HUES64 (cell line): ENCODE measurements at regions not wholly inside any gene's neighbourhood (a gene's known extent, or its start where the extent isn't known, plus 50 kb on each side); places are given as distances from the start of the nearest gene placed in this dataset.

Experiments
- H3K27ac ChIP-seq: 2 replicates; pipeline ENCODE4 v1.7.0; 2013; ENCODE audit warnings: low read depth, low read length, inconsistent platforms
- H3K27me3 ChIP-seq: 2 replicates; pipeline ENCODE4 v1.6.1; 2013; ENCODE audit warnings: mild to moderate bottlenecking, low read length; ENCODE audit not compliant: insufficient read depth
- H3K36me3 ChIP-seq: 2 replicates; pipeline ENCODE4 v1.6.1; 2013; ENCODE audit warnings: mild to moderate bottlenecking, low read length; ENCODE audit not compliant: insufficient read depth
- H3K4me1 ChIP-seq: 2 replicates; pipeline ENCODE4 v1.6.1; 2013; ENCODE audit warnings: mild to moderate bottlenecking, low read length, moderate library complexity; ENCODE audit not compliant: insufficient read depth
- H3K4me3 ChIP-seq: 2 replicates; pipeline ENCODE4 v1.5.1; 2013; ENCODE audit warnings: mild to moderate bottlenecking, low read length, moderate library complexity
- H3K9ac ChIP-seq: 2 replicates; pipeline ENCODE4 v1.6.1; 2013; ENCODE audit warnings: mild to moderate bottlenecking, low read depth, low read length
- H3K9me3 ChIP-seq: 2 replicates; pipeline ENCODE4 v1.6.1; 2013; ENCODE audit warnings: low read depth, low read length; ENCODE audit not compliant: insufficient read depth
- WGBS: fragments of 150-250, 120-280 bp; methylation state at CpG from one replicate; pipeline ENCODE4 v1.1.7; 2013; ENCODE audit warnings: missing lambda C conversion rate; 5-methylcytosine and 5-hydroxymethylcytosine counted together

DNA sequence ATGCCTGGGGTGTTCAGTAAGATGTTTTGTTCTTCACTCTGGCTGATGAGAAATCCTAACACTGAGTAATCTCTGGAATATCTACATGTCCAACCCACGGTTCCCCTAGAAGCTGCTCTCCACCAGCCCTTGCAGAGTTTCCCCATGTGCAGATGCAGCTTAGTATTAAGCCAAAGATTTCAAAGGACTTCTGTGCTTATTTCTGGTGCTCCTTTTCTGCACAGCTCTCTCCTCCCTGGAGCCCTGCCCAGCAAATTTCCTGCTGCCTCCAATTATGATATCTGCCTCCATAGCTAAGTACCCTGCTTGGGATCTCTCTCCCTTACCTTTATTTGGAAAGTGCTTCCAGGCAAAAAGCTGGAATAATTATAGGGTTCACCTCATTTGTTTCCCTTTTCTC lies 949.3 kb downstream of the BCL11A start:
- Histone ChIP-seq H3K27ac (no peak overlapping the region), H3K9me3 (peaks cover 9% of the 10 kb centered on the region; the same call in 1 of the 2 replicates), H3K36me3 (no peaks in the 10 kb centered on the region), H3K27me3 (no peaks in the 10 kb centered on the region), H3K4me3 (no peak overlapping the region), H3K9ac (no peak overlapping the region), H3K4me1 (no peaks in the 10 kb centered on the region)
- WGBS: 94% methylated on average over 1 of the region's 1 CpG

DNA sequence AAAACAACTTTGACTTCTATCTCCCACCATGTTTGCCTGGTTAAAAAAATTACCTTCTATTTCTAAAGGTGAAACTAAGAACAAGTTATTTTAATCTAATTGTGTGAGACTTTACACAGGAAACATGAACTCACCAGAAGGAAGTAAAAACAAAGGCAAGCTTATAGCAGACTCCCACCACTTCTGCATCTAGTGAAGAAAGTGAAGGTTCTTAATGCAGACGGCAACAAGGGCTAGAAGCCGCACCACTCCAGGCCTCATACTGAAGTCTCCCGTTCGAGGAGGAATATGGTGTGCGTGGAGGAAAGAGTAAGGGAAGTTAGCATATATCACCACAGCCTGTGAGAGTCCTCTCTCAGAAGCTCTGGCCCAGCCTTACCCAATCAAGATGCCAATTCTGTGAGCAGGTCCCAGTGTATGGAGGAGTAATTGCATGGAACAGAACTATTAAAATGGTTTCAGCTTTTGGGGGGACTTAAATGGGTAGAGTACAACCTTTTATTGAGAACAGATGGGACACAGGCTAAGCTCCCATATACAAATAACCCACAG lies 958.7 kb downstream of the BCL11A start:
- 97% methylated on average over 5 of the region's 5 CpGs for WGBS
- no peak overlapping the region for H3K27ac ChIP-seq
- H3K4me1 ChIP-seq: no peaks in the 10 kb centered on the region

DNA sequence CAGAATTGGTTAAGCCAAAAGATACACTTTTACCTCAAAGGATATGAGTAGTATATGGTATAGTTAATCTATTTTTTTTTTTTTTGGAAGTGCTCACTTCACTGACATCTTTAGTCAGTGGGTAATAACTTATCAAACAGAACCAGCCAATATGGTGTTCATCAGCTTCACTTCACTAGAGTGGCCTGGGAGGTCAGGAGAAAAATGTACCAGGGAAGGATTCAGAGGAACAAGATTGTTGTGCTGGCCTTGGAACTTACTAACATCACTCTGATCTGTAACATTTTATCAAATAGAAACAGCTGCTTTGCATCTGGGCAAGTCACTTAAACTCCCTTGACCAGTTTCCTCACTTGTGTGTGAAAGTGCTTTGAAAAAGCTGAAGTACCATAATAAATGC lies 962.7 kb downstream of the BCL11A start:
- H3K9ac ChIP-seq: no peak overlapping the region
- H3K4me1 ChIP-seq: no peaks in the 10 kb centered on the region
- no peaks in the 10 kb centered on the region for H3K27me3 ChIP-seq
- H3K36me3 ChIP-seq: no peaks in the 10 kb centered on the region
- no peaks in the 10 kb centered on the region for H3K9me3 ChIP-seq
- H3K27ac ChIP-seq: no peak overlapping the region
- no peak overlapping the region for H3K4me3 ChIP-seq

More for the DNA sequence above, 958.7 kb downstream of the BCL11A start:
- no peaks in the 10 kb centered on the region for H3K9me3 ChIP-seq
- H3K4me3 ChIP-seq: no peak overlapping the region
- no peak overlapping the region for H3K9ac ChIP-seq
- H3K36me3 ChIP-seq: no peaks in the 10 kb centered on the region
- H3K27me3 ChIP-seq: no peaks in the 10 kb centered on the region

DNA sequence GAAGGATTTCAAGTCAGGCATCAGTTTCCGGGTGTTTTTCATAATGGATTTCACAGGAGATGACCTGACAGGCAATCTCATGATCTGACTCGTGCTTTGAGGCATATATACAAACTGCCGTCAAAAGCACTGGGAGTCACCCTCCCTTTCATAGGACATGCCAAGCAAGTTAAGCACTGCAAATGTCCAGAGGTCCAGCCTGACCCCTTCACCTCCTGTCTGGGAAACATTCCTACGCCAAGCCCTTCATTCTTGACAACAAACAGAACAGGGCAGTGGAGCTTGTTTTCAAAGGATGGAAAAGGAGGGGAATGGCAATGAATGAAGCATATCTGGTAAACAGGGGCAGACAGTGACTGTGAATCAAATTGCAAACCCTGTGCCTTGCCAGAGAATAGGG lies 963.6 kb downstream of the BCL11A start:
- no peaks in the 10 kb centered on the region for H3K36me3 ChIP-seq
- 0 out of 2 replicates have a peak, but pooled peaks cover 4% of the 10 kb centered on the region for H3K4me1 ChIP-seq
- 90% methylated on average over 3 of the region's 4 CpGs for WGBS
- H3K9me3 ChIP-seq: no peaks in the 10 kb centered on the region
- H3K27me3 ChIP-seq: no peaks in the 10 kb centered on the region
- no peak overlapping the region for H3K9ac ChIP-seq
- H3K4me3 ChIP-seq: no peak overlapping the region
- no peak overlapping the region for H3K27ac ChIP-seq

DNA sequence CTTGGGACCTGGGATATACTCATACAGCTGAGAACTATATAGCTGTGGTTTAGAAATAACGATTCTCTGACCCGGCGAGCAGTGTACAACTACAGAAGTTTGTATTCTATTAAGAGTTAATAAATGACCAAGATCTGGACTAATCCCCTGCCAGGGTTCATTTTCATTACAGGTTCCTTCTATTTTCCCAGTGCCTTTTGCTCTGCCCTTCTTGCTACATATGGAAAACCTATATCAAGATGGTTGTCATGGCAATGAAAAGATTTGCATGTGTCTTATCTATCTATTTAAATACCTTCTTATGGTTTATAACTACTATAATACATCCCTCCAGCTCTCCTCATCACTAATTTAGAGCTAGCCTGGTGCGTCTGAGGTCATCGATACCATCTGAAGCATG lies 965.2 kb downstream of the BCL11A start:
- 0 out of 2 replicates have a peak, but pooled peaks cover 4% of the 10 kb centered on the region for H3K4me1 ChIP-seq
- H3K36me3 ChIP-seq: no peaks in the 10 kb centered on the region
- H3K9me3 ChIP-seq: no peaks in the 10 kb centered on the region
- H3K4me3 ChIP-seq: no peak overlapping the region
- no peak overlapping the region for H3K27ac ChIP-seq
- no peaks in the 10 kb centered on the region for H3K27me3 ChIP-seq
- 95% methylated on average over 5 of the region's 5 CpGs for WGBS
- H3K9ac ChIP-seq: no peak overlapping the region

DNA sequence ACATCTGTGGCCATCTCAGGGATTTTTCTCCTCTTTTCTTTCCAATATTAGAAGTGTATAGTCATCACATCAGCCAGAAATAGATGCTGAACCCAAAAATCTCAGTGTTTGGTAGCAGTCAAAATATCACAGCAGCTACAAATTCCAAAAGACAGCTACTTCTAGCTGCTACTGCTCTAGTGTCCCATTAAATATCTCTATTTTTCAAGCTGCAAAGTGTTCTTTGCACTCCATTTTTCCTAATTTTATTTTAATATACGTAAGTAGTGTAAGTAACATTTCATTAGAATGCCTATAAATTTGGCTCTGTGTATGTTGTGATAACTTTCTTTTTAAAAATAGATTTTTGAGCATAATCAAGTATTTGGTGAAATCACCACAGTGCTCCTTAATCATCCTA lies 967.3 kb downstream of the BCL11A start:
- WGBS: no CpG with 5 or more reads among the region's 1 CpG
- no peak overlapping the region for H3K4me3 ChIP-seq
- H3K27ac ChIP-seq: no peak overlapping the region
- no peak overlapping the region for H3K9ac ChIP-seq
- H3K36me3 ChIP-seq: no peaks in the 10 kb centered on the region
- no peaks in the 10 kb centered on the region for H3K9me3 ChIP-seq
- no peaks in the 10 kb centered on the region for H3K27me3 ChIP-seq
- H3K4me1 ChIP-seq: 0 out of 2 replicates have a peak, but pooled peaks cover 4% of the 10 kb centered on the region

DNA sequence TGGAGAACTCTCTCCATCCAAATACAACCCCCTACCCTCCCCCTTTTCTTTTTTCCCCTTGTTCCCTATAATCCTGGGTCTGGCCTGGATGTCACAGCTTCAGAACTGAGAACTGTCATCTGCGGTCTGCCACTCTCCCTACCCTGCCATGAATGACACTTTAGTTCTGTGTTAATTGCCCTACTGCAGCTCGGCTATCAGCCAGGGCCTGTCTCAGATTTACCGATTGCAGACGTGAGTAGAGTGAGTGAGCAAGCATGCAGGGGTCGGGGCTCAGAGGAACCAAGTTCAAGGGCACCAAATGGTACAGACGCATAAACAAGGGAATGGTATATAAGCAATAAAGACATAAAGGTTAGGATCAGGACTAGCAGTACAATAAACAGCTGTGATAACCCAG lies 967.8 kb downstream of the BCL11A start:
- H3K9me3 ChIP-seq: no peaks in the 10 kb centered on the region
- H3K4me3 ChIP-seq: no peak overlapping the region
- no peak overlapping the region for H3K9ac ChIP-seq
- 79% methylated on average over 6 of the region's 6 CpGs for WGBS
- no peak overlapping the region for H3K27ac ChIP-seq
- 0 out of 2 replicates have a peak, but pooled peaks cover 4% of the 10 kb centered on the region for H3K4me1 ChIP-seq
- H3K27me3 ChIP-seq: no peaks in the 10 kb centered on the region
- no peaks in the 10 kb centered on the region for H3K36me3 ChIP-seq

DNA sequence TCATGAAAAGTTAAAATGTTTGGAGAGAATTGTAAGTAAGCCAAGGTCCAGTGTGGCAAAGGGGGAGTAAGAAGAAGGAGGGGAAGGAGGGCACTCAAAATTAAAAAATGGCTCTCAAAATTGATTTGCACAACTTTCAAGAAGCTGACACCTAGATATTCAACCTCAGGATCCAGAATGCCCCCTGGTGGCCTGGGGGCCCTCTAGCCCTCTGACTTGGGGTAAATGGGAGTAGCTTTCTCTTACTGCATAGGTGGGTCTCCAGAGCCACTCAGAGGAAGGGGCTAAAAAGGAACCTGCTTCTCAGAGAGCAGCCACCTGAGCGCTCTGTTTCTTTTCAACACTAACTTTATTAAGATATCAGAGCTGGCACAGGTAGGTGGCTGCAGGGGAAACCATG lies 968.5 kb downstream of the BCL11A start:
- Histone ChIP-seq H3K36me3 (no peaks in the 10 kb centered on the region), H3K4me3 (no peak overlapping the region), H3K27me3 (no peaks in the 10 kb centered on the region), H3K4me1 (0 out of 2 replicates have a peak, but pooled peaks cover 4% of the 10 kb centered on the region), H3K9me3 (no peaks in the 10 kb centered on the region), H3K27ac (no peak overlapping the region), H3K9ac (no peak overlapping the region)
- WGBS: 75% methylated on average over 1 of the region's 1 CpG

DNA sequence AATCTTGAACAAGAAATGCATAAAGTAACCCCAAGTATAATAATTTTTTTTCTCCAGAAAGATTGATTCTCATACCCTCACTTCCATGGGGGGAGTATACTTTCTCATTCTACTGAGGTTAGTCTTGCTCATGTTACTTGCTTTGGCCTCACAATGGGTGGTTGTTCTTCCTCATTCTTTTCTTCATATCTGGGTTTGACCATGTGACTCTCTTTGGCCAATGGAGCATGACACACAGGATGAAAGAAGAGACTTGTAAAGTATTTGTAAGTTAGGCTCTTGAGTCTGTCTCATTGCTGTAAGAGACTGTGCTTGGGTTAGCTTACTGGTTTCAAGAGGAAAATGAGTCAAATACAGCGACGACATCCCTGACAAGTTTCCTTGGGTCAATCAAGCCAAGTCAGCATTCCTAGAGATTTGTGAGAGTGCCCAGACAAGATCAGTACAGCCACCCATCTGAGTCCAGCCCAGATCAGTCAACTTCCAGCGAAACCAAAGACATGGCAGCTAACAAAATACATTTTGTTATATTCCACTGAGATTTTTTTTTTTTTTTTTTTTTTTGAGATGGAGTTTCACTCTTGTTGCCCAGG lies 970.2 kb downstream of the BCL11A start:
- no peaks in the 10 kb centered on the region for H3K9me3 ChIP-seq
- 97% methylated on average over 3 of the region's 3 CpGs for WGBS
- no peaks in the 10 kb centered on the region for H3K27me3 ChIP-seq
- no peak overlapping the region for H3K9ac ChIP-seq
- no peak overlapping the region for H3K27ac ChIP-seq
- H3K4me3 ChIP-seq: no peak overlapping the region
- no peaks in the 10 kb centered on the region for H3K36me3 ChIP-seq
- 0 out of 2 replicates have a peak, but pooled peaks cover 4% of the 10 kb centered on the region for H3K4me1 ChIP-seq

DNA sequence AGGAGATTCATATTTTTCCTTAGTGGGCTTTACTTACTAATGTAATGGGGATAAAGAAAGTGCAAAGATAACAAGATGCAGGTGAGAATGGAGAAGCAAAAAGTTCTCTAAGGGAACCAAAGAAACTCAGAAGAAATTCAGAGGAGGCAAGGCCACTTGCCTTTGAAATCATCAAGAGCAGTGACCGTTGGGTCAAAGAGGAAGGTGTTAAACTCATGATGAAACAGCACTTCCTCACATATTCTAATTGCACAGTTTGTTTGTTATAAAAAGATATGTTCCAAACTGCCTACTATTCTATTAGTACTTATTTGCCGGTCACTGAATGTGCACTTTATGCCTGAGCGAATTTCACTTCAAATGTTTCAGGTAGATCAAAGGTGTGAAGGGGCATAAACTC lies 975.1 kb downstream of the BCL11A start:
- 90% methylated on average over 3 of the region's 3 CpGs for WGBS
- Histone ChIP-seq H3K27ac (no peak overlapping the region), H3K9me3 (no peaks in the 10 kb centered on the region)

DNA sequence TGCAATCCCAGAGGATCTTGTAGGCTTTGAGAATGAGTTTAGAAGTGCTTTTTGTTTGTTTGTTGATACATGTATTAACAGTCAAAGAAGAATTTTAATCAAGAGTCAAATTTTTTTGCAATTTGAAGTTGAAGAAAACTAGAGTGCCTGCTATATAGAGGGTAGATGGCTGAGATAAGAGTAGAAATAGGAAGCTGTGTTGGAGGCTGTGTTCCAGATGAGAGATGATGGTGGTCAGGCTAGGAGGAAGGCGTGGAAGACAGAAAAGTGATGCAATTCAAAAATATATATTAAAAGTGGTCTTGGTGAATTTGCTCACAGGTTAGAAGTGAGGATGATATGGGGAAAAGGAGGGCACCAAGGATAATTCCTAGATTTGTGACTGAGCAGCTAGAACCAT lies 978.3 kb downstream of the BCL11A start:
- no peak overlapping the region for H3K27ac ChIP-seq
- 88% methylated on average over 1 of the region's 1 CpG for WGBS

More for the DNA sequence above, 975.1 kb downstream of the BCL11A start:
- Histone ChIP-seq H3K4me1 (no peaks in the 10 kb centered on the region), H3K4me3 (no peak overlapping the region), H3K27me3 (no peaks in the 10 kb centered on the region), H3K9ac (no peak overlapping the region), H3K36me3 (no peaks in the 10 kb centered on the region)

DNA sequence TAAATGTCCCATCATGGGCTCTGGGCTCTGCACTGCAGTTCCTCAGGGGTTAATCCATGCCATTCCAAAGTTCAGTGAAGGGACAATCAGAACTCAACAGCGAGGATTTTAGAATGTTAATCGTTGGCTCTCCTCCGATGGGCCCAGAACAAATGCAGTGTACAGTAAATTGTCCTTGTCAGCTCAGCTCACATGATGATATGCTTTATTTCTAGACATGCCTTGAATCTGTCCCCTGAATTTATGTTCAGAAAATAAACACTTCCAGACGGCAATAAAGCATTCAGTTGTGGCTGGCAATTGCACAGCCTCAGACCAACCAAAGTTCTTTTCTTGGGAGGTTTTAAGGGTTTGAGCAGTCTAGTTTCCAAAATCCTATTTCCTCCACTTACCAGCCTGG lies 981.2 kb downstream of the BCL11A start:
- Histone ChIP-seq H3K9me3 (no peaks in the 10 kb centered on the region), H3K4me1 (no peaks in the 10 kb centered on the region), H3K4me3 (no peak overlapping the region), H3K9ac (no peak overlapping the region), H3K27ac (no peak overlapping the region), H3K36me3 (no peaks in the 10 kb centered on the region), H3K27me3 (no peaks in the 10 kb centered on the region)
- WGBS: 87% methylated on average over 4 of the region's 4 CpGs

More for the DNA sequence above, 978.3 kb downstream of the BCL11A start:
- Histone ChIP-seq H3K36me3 (no peaks in the 10 kb centered on the region), H3K9me3 (no peaks in the 10 kb centered on the region), H3K27me3 (no peaks in the 10 kb centered on the region), H3K4me3 (no peak overlapping the region), H3K4me1 (no peaks in the 10 kb centered on the region), H3K9ac (no peak overlapping the region)
